Loucy (cell line): ENCODE measurements at regions not wholly inside any gene's neighbourhood (a gene's known extent, or its start where the extent isn't known, plus 50 kb on each side); places are given as distances from the start of the nearest gene placed in this dataset.

Experiments used
- H2AFZ ChIP-seq: fragments of 200-600 bp; sonication (generic); 2 replicates; pipeline ENCODE4 v1.6.0; 2016; ENCODE audit warnings: antibody characterized with exemption, mild to moderate bottlenecking, low read length, moderate library complexity
- H3F3A ChIP-seq: fragments of 200-600 bp; 2 replicates; pipeline ENCODE4 v1.6.0; 2016; ENCODE audit warnings: antibody characterized with exemption, low read depth, mild to moderate bottlenecking
- H3K27me3 ChIP-seq: fragments of 200-600 bp; sonication (generic); 2 replicates; pipeline ENCODE4 v1.6.1; 2014; ENCODE audit warnings: low read length, mild to moderate bottlenecking; ENCODE audit not compliant: insufficient read depth, poor library complexity, severe bottlenecking
- H3K36me3 ChIP-seq: fragments of 200-600 bp; sonication (generic); 2 replicates; pipeline ENCODE4 v1.6.1; 2016; ENCODE audit warnings: low read length; ENCODE audit not compliant: insufficient read depth
- H3K4me1 ChIP-seq: fragments of 200-600 bp; sonication (generic); 2 replicates; pipeline ENCODE4 v1.5.1; 2014; ENCODE audit warnings: low read length, mild to moderate bottlenecking; ENCODE audit not compliant: insufficient read depth, poor library complexity, severe bottlenecking
- H3K4me2 ChIP-seq: fragments of 200-600 bp; sonication (generic); 2 replicates; pipeline ENCODE4 v1.6.0; 2014; ENCODE audit warnings: antibody characterized with exemption, low read length, low read depth, mild to moderate bottlenecking; ENCODE audit not compliant: poor library complexity, severe bottlenecking
- H3K4me3 ChIP-seq: fragments of 200-600 bp; sonication (generic); 2 replicates; pipeline ENCODE4 v1.5.1; 2014; ENCODE audit warnings: low read length, mild to moderate bottlenecking, mixed read lengths; ENCODE audit not compliant: poor library complexity, severe bottlenecking
- H3K79me2 ChIP-seq: fragments of 200-600 bp; sonication (generic); 2 replicates; pipeline ENCODE4 v1.6.1; 2014; ENCODE audit warnings: low read length; ENCODE audit not compliant: insufficient read depth
- H3K9ac ChIP-seq: fragments of 200-600 bp; sonication (generic); 2 replicates; pipeline ENCODE4 v1.6.0; 2014; ENCODE audit warnings: mild to moderate bottlenecking, low read depth, low read length, moderate library complexity; ENCODE audit not compliant: poor library complexity, severe bottlenecking
- H3K9me2 ChIP-seq: fragments of 200-600 bp; sonication (generic); replicated peaks from 2 replicates; pipeline ENCODE4 v1.6.1; 2016; ENCODE audit warnings: low read depth, low read length, mixed read lengths
- H3K9me3 ChIP-seq: fragments of 200-600 bp; sonication (generic); 2 replicates; pipeline ENCODE4 v1.6.1; 2014; ENCODE audit warnings: mild to moderate bottlenecking, antibody characterized with exemption, low read length, low read depth; ENCODE audit not compliant: insufficient read depth
- H4K20me1 ChIP-seq: fragments of 200-600 bp; sonication (generic); 2 replicates; pipeline ENCODE4 v1.6.0; 2014; ENCODE audit warnings: antibody characterized with exemption, low read length, mild to moderate bottlenecking; ENCODE audit not compliant: insufficient read depth, poor library complexity, severe bottlenecking
- CTCF ChIP-seq: fragments of 200-600 bp; sonication (generic); conservative IDR thresholded peaks from 2 replicates; pipeline ENCODE4 v1.5.1; 2014; ENCODE audit warnings: mild to moderate bottlenecking, antibody characterized with exemption, low read length
- EZH2phosphoT487 ChIP-seq: fragments of 200-600 bp; IDR thresholded peaks from 2 replicates; pipeline ENCODE4 v1.6.1; 2018; ENCODE audit warnings: antibody characterized with exemption, mild to moderate bottlenecking, moderate library complexity, borderline replicate concordance

GRCh38 chr3:74302969-74303368 is 311.5 kb downstream of the CNTN3 start:
- Histone ChIP-seq H3F3A (no peaks in the 10 kb centered on the region), H2AFZ (no peak overlapping the region)

GRCh38 chr3:74302281-74302680 is 312.2 kb downstream of the CNTN3 start:
- Histone ChIP-seq H3K9me2 (0 out of 2 replicates have a peak, but pooled peaks cover 5% of the 10 kb centered on the region), H3F3A (no peaks in the 10 kb centered on the region), H3K4me1 (no peaks in the 10 kb centered on the region), H3K79me2 (no peaks in the 10 kb centered on the region), H2AFZ (no peak overlapping the region), H3K9me3 (no peaks in the 10 kb centered on the region), H3K27me3 (no peaks in the 10 kb centered on the region), H4K20me1 (no peaks in the 10 kb centered on the region), H3K36me3 (no peaks in the 10 kb centered on the region), H3K4me2 (no peak overlapping the region), H3K9ac (no peak overlapping the region), H3K4me3 (no peak overlapping the region)
- no peak for TF ChIP-seq CTCF
- no peak for TF ChIP-seq EZH2phosphoT487

More at GRCh38 chr3:74302969-74303368, 311.5 kb downstream of the CNTN3 start:
- Histone ChIP-seq H3K4me2 (no peak overlapping the region), H3K36me3 (no peaks in the 10 kb centered on the region), H3K4me3 (no peak overlapping the region), H4K20me1 (no peaks in the 10 kb centered on the region), H3K9me2 (0 out of 2 replicates have a peak, but pooled peaks cover 5% of the 10 kb centered on the region), H3K9ac (no peak overlapping the region), H3K79me2 (no peaks in the 10 kb centered on the region), H3K27me3 (no peaks in the 10 kb centered on the region), H3K9me3 (no peaks in the 10 kb centered on the region), H3K4me1 (no peaks in the 10 kb centered on the region)
- TF ChIP-seq CTCF (no peak), EZH2phosphoT487 (no peak)

DNA sequence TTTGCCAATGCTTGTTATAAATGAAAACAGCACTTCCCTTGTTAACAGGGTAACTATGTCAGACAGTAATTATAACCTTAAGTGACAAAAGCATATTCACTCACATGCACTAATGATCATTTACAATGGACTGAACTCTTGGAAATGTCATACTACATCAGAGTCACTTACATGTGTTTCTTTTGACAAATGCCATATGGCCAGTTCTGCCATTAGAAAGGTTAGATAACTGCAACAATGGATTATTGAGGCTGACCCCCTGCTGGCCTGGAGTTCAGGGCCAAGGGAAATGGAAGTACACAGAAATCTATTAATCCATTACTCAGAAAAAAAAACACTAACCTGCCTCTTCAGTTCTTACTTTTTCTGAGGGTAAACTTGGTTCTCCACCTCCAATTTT is 313.4 kb downstream of the CNTN3 start:
- Histone ChIP-seq H3K9me3 (no peaks in the 10 kb centered on the region), H3K4me2 (no peak overlapping the region), H2AFZ (no peak overlapping the region), H3K79me2 (no peaks in the 10 kb centered on the region), H3F3A (no peaks in the 10 kb centered on the region), H3K4me3 (no peak overlapping the region), H3K36me3 (no peaks in the 10 kb centered on the region), H3K4me1 (no peaks in the 10 kb centered on the region), H3K9ac (no peak overlapping the region), H3K27me3 (no peaks in the 10 kb centered on the region), H3K9me2 (no peaks in the 10 kb centered on the region), H4K20me1 (no peaks in the 10 kb centered on the region)
- no peak for TF ChIP-seq CTCF
- TF ChIP-seq EZH2phosphoT487: no peak
